ENCODE measurements at regions not wholly inside any gene's neighbourhood (a gene's known extent, or its start where the extent isn't known, plus 50 kb on each side); places are given as distances from the start of the nearest gene placed in this dataset.
"Not testable (repeated sequence)": the region's sequence is repeated elsewhere in the genome, so short reads cannot be mapped to it uniquely, and the experiment has no call there.

DNA sequence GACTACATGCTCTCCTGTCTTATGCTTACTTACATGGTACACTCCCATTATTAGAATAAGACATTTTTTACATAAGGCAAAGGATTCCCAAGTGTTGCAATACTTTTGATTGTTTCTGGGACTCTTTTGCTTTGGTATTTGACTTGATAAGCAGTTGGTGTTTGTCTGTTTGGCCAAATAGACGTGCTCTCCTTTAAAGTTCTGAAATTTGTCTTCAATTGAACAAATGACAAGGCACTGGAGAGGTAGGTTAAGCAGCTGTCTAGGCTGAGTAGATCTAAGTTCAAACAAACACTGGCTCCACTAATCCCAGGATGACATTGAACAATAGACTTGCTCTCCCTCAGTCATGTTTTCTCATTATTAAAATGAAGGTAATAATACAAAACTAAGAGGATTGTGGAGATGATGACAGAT lies 430.5 kb downstream of the STK39 start:
- Histone ChIP-seq H3K4me3 (no peak overlapping the region), H3K27ac (no peak overlapping the region), H3K36me3 (no peaks in the 10 kb centered on the region), H3K27me3 (no peaks in the 10 kb centered on the region), H3K4me1 (no peaks in the 10 kb centered on the region), H3K9me3 (no peaks in the 10 kb centered on the region)
- ATAC-seq (no peak), DNase-seq (no peak)
- TF ChIP-seq POLR2A (IDR thresholded peaks at IDR 0.05): no peak
- TF ChIP-seq, protein P1, sequence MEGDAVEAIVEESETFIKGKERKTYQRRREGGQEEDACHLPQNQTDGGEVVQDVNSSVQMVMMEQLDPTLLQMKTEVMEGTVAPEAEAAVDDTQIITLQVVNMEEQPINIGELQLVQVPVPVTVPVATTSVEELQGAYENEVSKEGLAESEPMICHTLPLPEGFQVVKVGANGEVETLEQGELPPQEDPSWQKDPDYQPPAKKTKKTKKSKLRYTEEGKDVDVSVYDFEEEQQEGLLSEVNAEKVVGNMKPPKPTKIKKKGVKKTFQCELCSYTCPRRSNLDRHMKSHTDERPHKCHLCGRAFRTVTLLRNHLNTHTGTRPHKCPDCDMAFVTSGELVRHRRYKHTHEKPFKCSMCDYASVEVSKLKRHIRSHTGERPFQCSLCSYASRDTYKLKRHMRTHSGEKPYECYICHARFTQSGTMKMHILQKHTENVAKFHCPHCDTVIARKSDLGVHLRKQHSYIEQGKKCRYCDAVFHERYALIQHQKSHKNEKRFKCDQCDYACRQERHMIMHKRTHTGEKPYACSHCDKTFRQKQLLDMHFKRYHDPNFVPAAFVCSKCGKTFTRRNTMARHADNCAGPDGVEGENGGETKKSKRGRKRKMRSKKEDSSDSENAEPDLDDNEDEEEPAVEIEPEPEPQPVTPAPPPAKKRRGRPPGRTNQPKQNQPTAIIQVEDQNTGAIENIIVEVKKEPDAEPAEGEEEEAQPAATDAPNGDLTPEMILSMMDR (IDR thresholded peaks at IDR 0.05): no peak
- intact Hi-C loops (cut with DNase I): no loop called here
- whole genome bisulfite sequencing, 4 donors: 43 to 54% (median 45%) methylated on average over 1 of the region's 1 CpG

DNA sequence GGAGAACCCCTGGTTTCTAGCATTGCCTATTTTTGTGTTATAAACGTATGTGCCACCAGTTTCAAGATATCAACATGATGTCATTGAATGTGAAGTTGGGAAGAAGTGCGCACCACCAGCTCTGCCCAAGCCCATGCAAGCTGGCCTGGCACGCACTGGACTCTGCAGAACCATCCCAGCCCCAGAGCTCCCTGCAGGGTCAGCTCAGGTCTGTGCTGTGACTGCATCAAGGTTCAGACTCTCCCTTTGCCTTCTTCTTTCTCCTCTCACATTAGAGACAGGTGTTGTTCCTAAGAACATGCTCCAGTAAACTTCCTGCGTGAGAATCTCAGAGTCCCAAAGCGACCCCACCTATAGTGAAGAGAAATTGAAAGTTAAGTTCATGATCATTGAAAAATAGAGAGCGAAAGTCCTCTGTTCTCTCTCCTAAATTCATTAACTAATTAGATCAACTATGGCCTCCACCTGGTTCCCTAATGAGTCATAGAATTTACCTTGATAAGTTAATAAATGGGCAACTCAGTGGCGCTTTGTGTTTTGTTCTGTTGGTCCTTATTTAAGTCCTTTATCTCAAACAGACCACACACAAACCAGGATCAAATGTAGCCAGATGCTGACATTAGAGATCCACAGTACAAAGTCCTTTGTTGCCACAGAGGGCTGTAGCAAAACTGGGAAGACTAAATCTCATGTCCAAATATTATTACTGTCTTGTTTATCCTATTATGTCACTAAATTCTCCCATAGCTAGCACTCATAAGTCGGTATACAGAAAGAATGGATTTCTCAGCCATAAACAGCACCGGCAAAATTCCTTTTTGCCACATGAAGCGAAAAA lies 432.3 kb downstream of the STK39 start:
- 82 to 86% (median 83%) methylated on average over 9 to 10 of the region's 10 CpGs for WGBS, 4 donors
- H3K4me1 ChIP-seq: no peaks in the 10 kb centered on the region
- no peak overlapping the region for H3K27ac ChIP-seq
- no peak overlapping the region for H3K4me3 ChIP-seq
- H3K27me3 ChIP-seq: no peaks in the 10 kb centered on the region
- no peak for TF ChIP-seq POLR2A (IDR thresholded peaks at IDR 0.05)
- TF ChIP-seq, protein P1 (IDR thresholded peaks at IDR 0.05): no peak
- DNase-seq (no peak), ATAC-seq (no peak)
- intact Hi-C loops (cut with DNase I): no loop called here
- no peaks in the 10 kb centered on the region for H3K36me3 ChIP-seq
- no peaks in the 10 kb centered on the region for H3K9me3 ChIP-seq

DNA sequence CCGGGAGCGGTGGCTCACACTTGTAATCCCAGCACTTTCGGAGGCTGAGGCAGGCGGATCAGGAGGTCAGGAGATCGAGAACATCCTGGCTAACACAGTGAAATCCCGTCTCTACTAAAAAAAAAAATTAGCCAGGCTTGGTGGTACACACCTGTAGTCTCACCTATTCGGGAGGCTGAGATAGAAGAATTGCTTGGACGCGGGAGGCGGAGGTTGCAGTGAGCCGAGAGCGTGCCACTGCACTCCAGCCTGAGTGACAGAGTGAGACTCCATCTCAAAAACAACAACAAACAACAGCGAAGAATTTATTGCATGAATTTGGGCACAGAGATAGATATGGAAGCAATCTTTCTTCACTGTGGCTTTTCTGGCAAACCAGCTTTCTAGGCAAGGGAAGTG lies 432.9 kb downstream of the STK39 start:
- intact Hi-C loops (cut with DNase I); H3K9me3 ChIP-seq; H3K4me3 ChIP-seq; DNase-seq; H3K27ac ChIP-seq; ATAC-seq; H3K36me3 ChIP-seq; H3K4me1 ChIP-seq; H3K27me3 ChIP-seq: not testable (repeated sequence)
- 92 to 95% (median 93%) methylated on average over 13 of the region's 13 CpGs for WGBS, 4 donors

DNA sequence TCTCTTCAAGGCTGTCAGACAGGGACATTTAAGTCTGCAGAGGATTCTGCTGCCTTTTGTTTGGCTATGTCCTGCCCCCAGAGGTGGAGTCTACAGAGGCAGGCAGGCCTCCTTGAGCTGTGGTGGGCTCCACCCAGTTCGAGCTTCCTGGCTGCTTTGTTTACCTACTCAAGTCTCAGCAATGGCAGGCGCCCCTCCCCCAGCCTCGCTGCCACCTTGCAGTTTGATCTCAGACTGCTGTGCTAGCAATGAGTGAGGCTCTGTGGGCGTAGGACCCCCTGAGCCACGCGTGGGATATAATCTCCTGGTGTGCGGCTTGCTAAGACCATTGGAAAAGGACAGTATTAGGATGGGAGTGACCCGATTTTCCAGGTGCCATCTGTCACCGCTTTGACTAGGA lies 437.6 kb downstream of the STK39 start:
- not testable (repeated sequence) for H3K36me3 ChIP-seq, H3K4me3 ChIP-seq
- 83 to 92% (median 87%) methylated on average over 8 to 9 of the region's 9 CpGs for WGBS, 4 donors

DNA sequence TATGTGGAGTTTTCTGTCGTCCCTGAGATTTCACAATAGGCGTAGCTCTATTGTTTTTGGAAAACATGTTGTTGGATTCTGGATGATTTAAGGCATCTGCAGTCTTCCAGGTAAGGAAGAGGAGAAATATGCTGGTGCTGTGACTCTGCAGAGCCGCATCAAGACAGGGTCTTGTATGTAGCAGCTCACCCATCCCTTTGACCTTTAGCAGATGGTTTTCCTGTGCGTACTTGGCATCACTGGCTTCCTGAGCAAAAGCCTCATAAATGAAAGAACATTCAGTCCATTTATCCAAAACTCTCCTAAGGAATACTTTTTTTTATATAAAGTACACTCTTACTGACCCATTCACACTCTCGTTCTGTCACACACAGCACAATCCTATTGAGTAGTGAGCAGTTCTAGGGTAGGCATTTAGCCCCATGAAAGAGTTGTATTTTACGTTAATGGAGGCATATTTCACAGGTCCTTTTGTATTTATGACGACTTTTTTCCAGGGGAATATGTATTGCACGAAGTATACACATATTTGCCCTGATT lies 443.9 kb downstream of the STK39 start:
- WGBS, 4 donors: 75 to 86% (median 81%) methylated on average over 8 of the region's 8 CpGs
- Histone ChIP-seq H3K4me3 (no peak overlapping the region), H3K27ac (no peak overlapping the region), H3K27me3 (no peaks in the 10 kb centered on the region), H3K4me1 (no peaks in the 10 kb centered on the region), H3K36me3 (no peaks in the 10 kb centered on the region), H3K9me3 (peaks cover 0 to 4% (median 0%) of the 10 kb centered on the region in 12 donors)
- intact Hi-C loops (cut with DNase I): no loop called here
- DNase-seq (no peak), ATAC-seq (no peak)
- TF ChIP-seq POLR2A (IDR thresholded peaks at IDR 0.05): no peak
- TF ChIP-seq, protein P1 (IDR thresholded peaks at IDR 0.05): no peak

More for the DNA sequence above, 437.6 kb downstream of the STK39 start:
- H3K4me1 ChIP-seq; H3K27me3 ChIP-seq; intact Hi-C loops (cut with DNase I); ATAC-seq; DNase-seq; H3K9me3 ChIP-seq; H3K27ac ChIP-seq: not testable (repeated sequence)
